ENCODE measurements at regions not wholly inside any gene's neighbourhood (a gene's known extent, or its start where the extent isn't known, plus 50 kb on each side); places are given as distances from the start of the nearest gene placed in this dataset.

DNA sequence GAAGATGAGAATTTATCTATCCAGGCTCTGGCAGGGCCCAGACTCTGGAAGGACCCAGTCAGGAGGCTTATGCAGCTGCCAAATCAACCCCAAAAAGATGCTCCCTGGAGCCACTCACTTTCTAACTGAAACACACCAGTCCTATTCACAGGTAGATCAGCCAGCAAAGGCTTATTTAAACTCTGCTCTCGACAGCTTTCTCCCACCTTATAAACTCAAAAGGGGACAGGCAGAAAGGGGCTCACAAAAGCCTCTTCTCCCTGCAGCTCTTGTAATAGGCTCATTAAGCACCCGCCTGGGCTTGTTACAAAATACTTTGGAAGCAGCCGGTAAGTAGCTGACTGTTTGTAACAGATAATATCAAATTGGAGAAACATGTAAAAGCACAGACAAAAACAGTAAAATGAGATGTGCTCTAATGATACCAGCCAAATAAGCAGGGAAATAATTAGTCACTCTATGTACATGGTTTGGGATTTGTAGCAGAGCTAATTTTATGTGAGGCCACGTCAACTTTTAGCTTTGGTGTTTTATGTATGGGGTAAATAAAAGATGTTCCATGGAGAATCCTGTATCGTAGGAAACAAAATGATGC is 213.8 kb downstream of the NR2F2 start:
- TF ChIP-seq CTCF (IDR thresholded peaks at IDR 0.05; ENCODE audit: low read depth, low read length, poor library complexity, severe bottlenecking) (no peak), EZH2phosphoT487 (IDR thresholded peaks at IDR 0.05; ENCODE audit: borderline replicate concordance, low read length) (no peak)
